SK-N-SH (cell line): ENCODE measurements at regions not wholly inside any gene's neighbourhood (a gene's known extent, or its start where the extent isn't known, plus 50 kb on each side); places are given as distances from the start of the nearest gene placed in this dataset.

ENCODE experiments used
- CTCF ChIA-PET: fragments of 300-600, 350-600 bp; formaldehyde crosslinking; extraction: SDS; loops from one replicate; lab custom pipeline; 2021; lab: Yijun Ruan, JAX
- POLR2A ChIA-PET: fragments of 350-600 bp; sonication (Branson Sonifier 250); formaldehyde crosslinking; extraction: SDS; loops from one replicate; lab custom pipeline; 2020; ENCODE audit warnings: antibody characterized with exemption, inconsistent platforms; lab: Yijun Ruan, JAX
- DNase-seq: peaks from one replicate; pipeline ENCODE4 v3.0.0; 2012
- H2AFZ ChIP-seq: fragments of 200-600 bp; sonication (generic); 2 replicates; pipeline ENCODE4 v1.8.1; 2016; ENCODE audit warnings: antibody characterized with exemption, mild to moderate bottlenecking, low read depth
- H3F3A ChIP-seq: fragments of 200-600 bp; sonication (generic); replicated peaks from 2 replicates; pipeline ENCODE3; 2016; ENCODE audit warnings: antibody characterized with exemption, mild to moderate bottlenecking; ENCODE audit not compliant: insufficient read depth
- H3K27ac ChIP-seq, 2 experiments: fragments of 200-500 bp in 1 of 2; fragments of 200-600 bp in 1 of 2; sonication (Bioruptor generic) in 1 of 2; sonication (generic), shearing (Covaris generic) in 1 of 2; 2 replicates each; pipeline versions ENCODE4 v1.5.1 to v1.6.1; 2014 to 2016; ENCODE audit warnings: low read depth in 2 of 2, inconsistent platforms in 1 of 2, low read length in 1 of 2, mild to moderate bottlenecking in 1 of 2, mixed read lengths in 1 of 2
- H3K27me3 ChIP-seq: fragments of 200-600 bp; sonication (generic), shearing (Covaris generic); 2 replicates; pipeline ENCODE4 v1.6.1; 2016; ENCODE audit warnings: mixed run types; ENCODE audit not compliant: insufficient read depth
- H3K36me3 ChIP-seq, 2 experiments: fragments of 200-500 bp in 1 of 2; fragments of 200-600 bp in 1 of 2; sonication (Bioruptor generic) in 1 of 2; sonication (generic) in 1 of 2; replicated peaks in 1 of 2; 2 replicates each; pipeline versions ENCODE3 to v1.5.1; 2014 to 2016; ENCODE audit warnings: low read length in 1 of 2, mild to moderate bottlenecking in 1 of 2; ENCODE audit not compliant: insufficient read depth in 2 of 2, control insufficient read depth in 1 of 2
- H3K4me1 ChIP-seq, 2 experiments: fragments of 200-500 bp in 1 of 2; fragments of 200-600 bp in 1 of 2; sonication (Bioruptor generic) in 1 of 2; sonication (generic), shearing (Covaris generic) in 1 of 2; 2 replicates each; pipeline versions ENCODE4 v1.5.1 to v1.6.1; 2014 to 2016; ENCODE audit warnings: low read depth in 1 of 2, low read length in 1 of 2, mixed run types in 1 of 2; ENCODE audit not compliant: insufficient read depth in 2 of 2, control insufficient read depth in 1 of 2
- H3K4me2 ChIP-seq: fragments of 200-600 bp; sonication (generic), shearing (Covaris generic); 2 replicates; pipeline ENCODE4 v1.6.1; 2017; ENCODE audit warnings: mixed run types
- H3K4me3 ChIP-seq, 2 experiments: fragments of 200-500 bp in 1 of 2; fragments of 200-600 bp in 1 of 2; sonication (Bioruptor generic) in 1 of 2; sonication (generic), shearing (Covaris generic) in 1 of 2; 2 replicates each; pipeline versions ENCODE4 v1.5.1 to v1.8.1; 2014 to 2016; ENCODE audit warnings: low read depth in 2 of 2, inconsistent platforms in 1 of 2, low read length in 1 of 2, mild to moderate bottlenecking in 1 of 2, mixed read lengths in 1 of 2, moderate library complexity in 1 of 2
- H3K79me2 ChIP-seq: fragments of 200-600 bp; sonication (generic); 2 replicates; pipeline ENCODE4 v1.8.1; 2017; ENCODE audit warnings: mild to moderate bottlenecking; ENCODE audit not compliant: insufficient read depth
- H3K9ac ChIP-seq: fragments of 200-600 bp; sonication (generic); 2 replicates; pipeline ENCODE4 v1.6.1; 2017; ENCODE audit warnings: mixed run types
- H3K9me2 ChIP-seq: fragments of 200-600 bp; sonication (generic); 2 replicates; pipeline ENCODE4 v1.6.1; 2017; ENCODE audit warnings: mixed run types
- H3K9me3 ChIP-seq: fragments of 200-600 bp; sonication (generic); 2 replicates; pipeline ENCODE4 v1.6.1; 2017; ENCODE audit warnings: mixed run types, mild to moderate bottlenecking, moderate library complexity
- H4K20me1 ChIP-seq: fragments of 200-600 bp; sonication (generic); 2 replicates; pipeline ENCODE4 v1.6.1; 2017; ENCODE audit warnings: mild to moderate bottlenecking, mixed run types; ENCODE audit not compliant: insufficient read depth
- EP300 ChIP-seq, 2 experiments: IDR thresholded peaks; 2 replicates each; pipeline versions ENCODE4 v1.4.0 to v1.6.1; 2012; ENCODE audit warnings: borderline replicate concordance in 1 of 2, low read depth in 1 of 2, low read length in 1 of 2
- FOXM1 ChIP-seq: IDR thresholded peaks from 2 replicates; pipeline ENCODE4 v1.4.0; 2012; ENCODE audit warnings: low read depth, mild to moderate bottlenecking
- GABPA ChIP-seq: IDR thresholded peaks from 2 replicates; pipeline ENCODE4 v1.4.0; 2012; ENCODE audit warnings: low read depth, mild to moderate bottlenecking
- MAX ChIP-seq: IDR thresholded peaks from 2 replicates; pipeline ENCODE4 v1.4.0; 2012; ENCODE audit warnings: low read depth
- RCOR1 ChIP-seq: fragments of 150-350 bp; IDR thresholded peaks from 2 replicates; pipeline ENCODE4 v1.6.1; 2017; ENCODE audit warnings: antibody characterized with exemption, low read length
- RXRA ChIP-seq: IDR thresholded peaks from 2 replicates; pipeline ENCODE4 v1.4.0; 2012; ENCODE audit warnings: low read depth, mild to moderate bottlenecking, borderline replicate concordance
- SIN3A ChIP-seq: IDR thresholded peaks from 2 replicates; pipeline ENCODE4 v1.6.1; 2012; ENCODE audit warnings: low read depth, mild to moderate bottlenecking, low read length, moderate library complexity, borderline replicate concordance
- YY1 ChIP-seq: IDR thresholded peaks from 2 replicates; pipeline ENCODE4 v1.4.0; 2012; ENCODE audit warnings: low read depth, mild to moderate bottlenecking
- ZBTB33 ChIP-seq: IDR thresholded peaks from 2 replicates; pipeline ENCODE4 v1.4.0; 2012; ENCODE audit warnings: low read depth, borderline replicate concordance
- WGBS: methylation state at CpG from one replicate; pipeline ENCODE4 v1.1.6; 2017; ENCODE audit warnings: low lambda C conversion rate; 5-methylcytosine and 5-hydroxymethylcytosine counted together

GRCh38 chr13:26979334-26979733 lies 192.3 kb downstream of the USP12 start:
- WGBS = 80% methylated on average over 7 of the region's 8 CpGs

GRCh38 chr13:26978081-26978860 lies 193.3 kb downstream of the USP12 start:
- Histone ChIP-seq H3K4me1 (peaks cover 0 to 2% of the 10 kb centered on the region in 2 experiments; a peak in 2 of 4 replicates), H3K9me2 (no peaks in the 10 kb centered on the region), H3K9ac (no peak overlapping the region), H3K4me3 (no peak overlapping the region), H3K36me3 (no peaks in the 10 kb centered on the region), H3K27ac (no peak overlapping the region), H3K27me3 (no peaks in the 10 kb centered on the region), H3K4me2 (no peak overlapping the region), H3K9me3 (no peaks in the 10 kb centered on the region), H2AFZ (no peak overlapping the region), H3F3A (peaks cover 6% of the 10 kb centered on the region), H4K20me1 (no peaks in the 10 kb centered on the region), H3K79me2 (no peaks in the 10 kb centered on the region)
- CTCF ChIA-PET = interaction anchor here (0.6 to 6.0 kb wide), 7 partner anchors 32 to 852 kb away, joined by 3 to 56 read pairs (median 5); partner anchors contain the start of gene RASL11A
- POLR2A ChIA-PET = no interaction called here
- no peak for TF ChIP-seq GABPA
- TF ChIP-seq EP300 (IDR thresholded peaks at IDR 0.05; ENCODE audit: borderline replicate concordance in 1 of 2, low read depth in 1 of 2, low read length in 1 of 2) = no peak
- DNase-seq = no peak
- WGBS = 73% methylated on average over 12 of the region's 12 CpGs

More at GRCh38 chr13:26979334-26979733, 192.3 kb downstream of the USP12 start:
- CTCF ChIA-PET = interaction anchor here (0.6 to 6.0 kb wide), 9 partner anchors 8 to 851 kb away, joined by 3 to 56 read pairs (median 4); partner anchors contain the start of gene RASL11A
- H3K9ac ChIP-seq = no peak overlapping the region
- TF ChIP-seq ZBTB33 (no peak), SIN3A (no peak), RXRA (no peak), YY1 (no peak), MAX (no peak), RCOR1 (no peak), FOXM1 (no peak), GABPA (no peak)
- POLR2A ChIA-PET = no interaction called here
- H2AFZ ChIP-seq = no peak overlapping the region
- H3K36me3 ChIP-seq = no peaks in the 10 kb centered on the region
- H3K27me3 ChIP-seq = no peaks in the 10 kb centered on the region
- no peaks in the 10 kb centered on the region for H4K20me1 ChIP-seq
- no peak for DNase-seq
- no peak overlapping the region for H3K4me2 ChIP-seq
- H3F3A ChIP-seq = peaks cover 11% of the 10 kb centered on the region
- peaks cover 0 to 8% of the 10 kb centered on the region in 2 experiments; a peak in 2 of 4 replicates for H3K4me1 ChIP-seq
- no peaks in the 10 kb centered on the region for H3K9me3 ChIP-seq
- H3K9me2 ChIP-seq = no peaks in the 10 kb centered on the region
- no peaks in the 10 kb centered on the region for H3K79me2 ChIP-seq
- no peak overlapping the region for H3K4me3 ChIP-seq
- no peak overlapping the region for H3K27ac ChIP-seq
